ENCODE measurements at regions not wholly inside any gene's neighbourhood (a gene's known extent, or its start where the extent isn't known, plus 50 kb on each side); places are given as distances from the start of the nearest gene placed in this dataset.

DNA sequence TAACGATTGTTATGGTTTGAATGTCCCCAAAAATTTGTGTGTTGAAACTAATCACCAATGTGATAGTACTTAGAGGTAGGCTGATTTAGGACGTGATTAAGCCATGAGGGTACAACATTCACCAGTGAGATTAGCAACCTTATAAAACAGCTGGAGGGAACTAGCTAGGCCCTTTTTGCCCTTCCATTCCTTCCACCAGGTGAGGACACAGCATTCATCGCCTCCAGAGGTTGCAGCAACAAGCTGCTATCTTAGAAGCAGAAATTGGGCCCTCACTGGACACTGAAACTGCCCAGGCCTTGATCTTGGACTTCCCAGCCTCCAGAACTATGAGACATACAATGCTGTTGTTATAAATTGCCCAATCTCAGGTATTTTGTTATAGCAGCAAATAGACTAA, 340.7 kb upstream of the JARID2 start:
- DNase-seq, result no peak

DNA sequence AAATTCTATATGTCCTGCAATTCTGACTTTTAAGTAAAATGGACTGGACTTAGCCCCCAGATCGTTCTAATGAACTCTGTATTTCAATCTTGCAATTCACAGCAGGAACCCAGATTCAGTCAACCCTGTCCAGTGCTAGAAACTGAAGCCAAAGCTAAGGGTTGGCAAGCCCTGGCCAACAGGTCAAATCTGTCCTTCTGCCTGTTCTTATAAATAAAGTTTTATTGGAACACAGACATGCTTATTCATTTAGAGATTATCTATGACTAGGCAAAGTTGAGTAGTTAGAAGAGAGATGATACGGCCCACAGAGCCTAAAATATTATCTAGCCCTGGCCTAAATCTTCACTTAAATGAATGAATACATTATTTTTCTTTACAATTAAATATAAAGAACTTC, 339.2 kb upstream of the JARID2 start:
- no peak for DNase-seq

DNA sequence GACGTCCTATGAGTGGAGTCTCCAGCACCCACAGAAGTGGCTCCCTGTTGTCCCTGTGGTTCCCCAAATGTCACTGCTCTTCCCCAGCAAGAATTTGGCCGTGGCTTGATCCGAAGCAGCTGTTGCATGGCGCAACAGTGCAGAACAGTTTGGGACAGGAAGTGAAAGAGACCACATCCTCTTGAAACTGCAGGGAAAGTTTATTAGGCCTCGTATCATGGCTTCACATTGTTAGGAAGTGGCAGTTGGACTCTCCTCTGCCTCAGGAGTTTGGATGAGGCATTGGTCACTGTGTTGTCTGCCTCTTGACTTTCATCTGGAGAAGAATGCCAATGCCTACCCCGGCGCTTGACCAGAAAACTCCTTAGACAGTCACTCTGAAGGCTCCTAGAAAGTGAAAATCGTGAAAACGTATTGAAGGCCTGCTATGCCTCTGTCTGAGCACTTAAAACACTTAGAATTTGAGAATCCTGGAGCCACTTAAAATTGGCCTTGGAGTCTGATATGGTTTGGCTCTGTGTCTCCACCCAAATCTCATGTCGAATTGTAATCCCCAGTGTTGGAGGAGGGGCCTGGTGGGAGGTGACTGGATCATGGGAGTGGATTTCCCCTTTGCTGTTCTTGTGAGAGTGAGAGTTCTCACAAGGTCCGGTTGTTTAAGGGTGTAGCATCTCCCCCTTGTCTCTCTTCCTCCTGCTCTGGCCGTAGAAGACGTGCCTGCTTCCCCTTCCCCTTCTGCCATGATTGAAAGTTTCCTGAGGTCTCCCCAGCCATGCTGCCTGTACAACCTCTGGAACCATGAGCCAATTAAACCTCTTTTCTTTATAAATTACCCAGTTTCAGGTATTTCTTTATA, 334.9 kb upstream of the JARID2 start:
- DNase-seq, result no peak

DNA sequence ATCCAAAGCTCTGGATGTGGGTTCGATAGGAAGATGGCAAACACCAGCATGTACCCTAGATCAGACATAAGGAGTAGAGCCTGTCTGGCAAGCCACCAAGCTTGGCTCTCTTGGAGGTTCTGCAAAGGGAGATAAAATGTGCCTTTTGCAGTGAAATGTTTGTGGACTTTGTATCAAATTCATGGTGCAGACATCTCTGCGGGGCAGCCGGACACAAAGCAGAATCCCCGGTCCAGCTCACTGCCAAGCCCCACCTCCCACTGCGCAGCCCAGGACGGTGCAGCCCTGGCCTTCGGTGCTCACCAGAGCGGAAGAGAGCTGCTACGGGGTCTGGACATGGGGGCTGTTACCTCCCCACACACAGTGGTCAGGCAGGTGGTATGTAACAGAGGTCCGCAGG, 333.6 kb upstream of the JARID2 start:
- no peak for DNase-seq

DNA sequence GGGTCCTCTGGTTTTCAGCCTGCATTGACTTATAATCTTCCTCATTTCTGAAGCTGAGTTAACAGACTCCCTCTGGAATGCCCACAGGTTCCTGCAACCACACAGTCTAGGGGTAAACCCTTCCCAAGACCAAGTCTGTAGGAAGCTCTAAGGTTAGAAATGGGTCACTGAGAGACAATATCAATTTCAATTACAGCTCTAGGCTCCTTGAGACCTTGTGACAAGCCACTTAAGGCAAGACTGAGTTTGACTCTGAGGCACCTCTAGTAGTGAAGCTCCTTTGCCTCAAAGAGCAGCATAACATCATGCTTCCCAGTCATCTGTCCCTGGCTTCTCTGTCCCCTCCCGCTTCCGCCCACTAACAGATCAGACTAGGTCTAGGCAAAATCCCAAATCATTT, 333.2 kb upstream of the JARID2 start:
- no peak for DNase-seq

DNA sequence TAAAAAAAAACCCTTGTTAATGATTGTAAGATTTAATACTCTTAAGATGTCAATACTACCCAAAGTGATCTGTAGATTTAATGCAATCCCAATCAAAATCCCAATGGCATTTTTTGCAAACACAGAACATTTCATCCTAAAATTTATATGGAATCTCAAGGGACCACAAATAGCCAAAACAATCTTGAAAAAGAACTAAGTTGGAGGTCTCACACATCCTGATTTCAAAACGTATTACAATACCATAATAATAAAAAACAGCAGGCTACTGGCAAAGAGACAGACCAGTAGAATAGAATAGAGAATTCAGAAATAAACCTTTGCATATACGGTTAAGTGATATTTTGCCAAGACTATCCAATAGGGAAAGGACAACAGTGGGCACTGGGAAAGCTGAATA, 331.9 kb upstream of the JARID2 start:
- DNase-seq, result no peak

DNA sequence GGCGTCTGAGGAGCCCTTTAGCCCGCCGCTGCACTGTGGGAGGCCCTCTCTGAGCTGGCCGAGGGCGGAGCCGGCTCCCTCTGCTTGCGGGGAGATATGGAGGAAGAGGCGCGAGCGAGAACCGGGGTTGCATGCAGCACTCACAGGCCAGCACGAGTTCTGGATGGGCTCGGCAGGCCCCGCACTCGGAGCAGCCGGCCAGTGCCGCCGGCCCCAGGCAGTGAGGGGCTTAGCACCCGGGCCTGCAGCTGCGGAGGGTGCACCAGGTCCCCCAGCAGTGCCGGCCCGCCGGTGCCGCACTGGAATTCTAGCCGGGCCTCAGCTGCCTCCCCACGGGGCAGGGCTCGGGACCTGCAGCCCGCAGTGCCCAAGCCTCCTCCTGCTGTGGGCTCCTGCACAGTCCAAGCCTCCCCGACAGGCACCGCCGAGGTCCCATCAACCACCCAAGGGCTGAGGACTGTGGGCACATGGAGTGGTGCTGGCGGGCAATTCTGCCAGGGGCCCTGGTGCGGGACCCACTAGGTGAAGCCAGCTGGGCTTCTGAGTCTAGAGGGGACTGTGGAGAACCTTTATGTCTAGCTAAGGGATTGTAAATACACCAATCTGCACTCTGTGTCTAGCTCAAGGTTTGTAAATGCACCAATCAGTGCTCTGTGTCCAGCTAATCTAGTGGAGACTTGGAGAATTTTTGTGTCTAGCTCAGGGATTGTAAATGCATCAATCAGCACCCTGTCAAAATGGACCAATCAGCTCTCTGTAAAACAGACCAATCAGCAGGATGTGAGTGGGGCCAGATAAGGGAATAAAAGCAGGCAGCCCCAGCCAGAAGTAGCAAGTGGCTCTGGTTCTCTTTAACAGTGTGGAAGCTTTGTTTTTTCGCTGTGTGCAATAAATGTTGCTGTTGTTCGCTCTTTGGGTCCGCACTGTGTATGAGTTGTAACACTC, 329.7 kb upstream of the JARID2 start:
- DNase-seq, result no peak

DNA sequence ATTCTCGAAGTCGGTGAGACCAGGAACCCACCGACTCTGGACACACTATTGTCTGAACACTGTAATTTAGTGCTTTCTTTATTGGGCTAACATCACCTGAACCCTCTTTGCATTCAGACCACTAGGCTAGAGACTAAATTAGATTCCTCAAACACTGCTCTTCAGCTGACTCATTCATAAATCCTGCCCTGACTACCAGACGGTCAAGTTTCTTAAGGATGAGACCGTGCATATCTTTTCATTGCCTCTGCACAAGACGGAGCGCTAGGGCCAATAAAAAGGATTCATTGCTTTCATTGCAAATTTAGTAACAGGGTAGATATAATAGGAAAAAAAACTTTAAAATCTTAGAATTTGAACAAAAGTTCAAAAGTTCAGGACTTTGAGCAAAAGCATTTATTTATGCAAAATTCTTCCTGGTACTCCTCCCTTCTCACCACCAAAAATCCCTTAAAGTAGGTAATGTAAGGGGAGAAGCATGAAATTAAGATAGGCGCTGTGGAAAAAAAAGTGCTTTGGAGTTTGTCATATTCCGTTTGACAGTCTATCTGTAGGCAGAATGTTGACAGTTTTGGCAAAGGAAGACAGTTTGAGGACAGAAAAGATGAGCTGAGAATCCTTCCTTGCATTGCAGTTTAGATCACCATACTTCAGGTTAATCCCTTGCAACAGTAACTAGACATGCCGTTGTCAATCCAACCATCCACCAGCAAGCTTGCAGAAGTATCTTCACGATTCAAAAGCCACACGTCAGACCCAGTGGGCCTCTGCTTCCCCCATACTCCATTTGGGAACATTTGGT, 328.6 kb upstream of the JARID2 start:
- no peak for DNase-seq

DNA sequence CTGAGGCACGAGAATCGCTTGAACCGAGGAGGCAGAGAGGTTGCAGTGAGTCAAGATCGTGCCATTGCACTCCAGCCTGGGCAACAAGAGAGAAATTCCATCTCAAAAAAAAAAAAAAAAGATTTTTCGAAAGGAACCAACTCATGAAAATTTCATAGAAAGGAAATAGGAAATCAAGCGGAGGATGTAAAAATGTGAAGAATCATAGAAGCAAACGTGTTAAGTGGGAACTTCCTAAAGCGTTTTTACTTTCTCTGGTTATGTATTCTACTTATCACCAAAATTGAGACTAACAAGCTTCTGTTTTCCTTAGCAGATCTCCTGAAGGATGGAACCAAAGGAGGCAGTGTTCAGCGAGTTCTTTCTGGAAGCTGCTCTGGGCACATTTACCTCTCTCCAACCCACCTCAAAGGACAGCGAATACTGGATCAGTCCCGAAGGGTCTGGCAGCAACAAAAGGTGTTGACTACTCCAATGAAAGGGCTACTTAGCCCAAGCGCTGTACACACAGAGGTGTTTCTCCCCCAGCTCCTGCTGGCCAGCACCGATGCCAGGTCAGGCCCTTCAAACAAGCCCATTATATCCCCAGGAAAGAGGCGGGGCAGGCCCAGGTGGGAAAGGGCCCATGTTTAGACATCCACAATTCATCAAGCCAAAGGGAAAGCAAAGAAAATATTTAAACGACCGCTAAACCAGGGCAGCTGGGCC, 327.5 kb upstream of the JARID2 start:
- DNase-seq, result no peak

DNA sequence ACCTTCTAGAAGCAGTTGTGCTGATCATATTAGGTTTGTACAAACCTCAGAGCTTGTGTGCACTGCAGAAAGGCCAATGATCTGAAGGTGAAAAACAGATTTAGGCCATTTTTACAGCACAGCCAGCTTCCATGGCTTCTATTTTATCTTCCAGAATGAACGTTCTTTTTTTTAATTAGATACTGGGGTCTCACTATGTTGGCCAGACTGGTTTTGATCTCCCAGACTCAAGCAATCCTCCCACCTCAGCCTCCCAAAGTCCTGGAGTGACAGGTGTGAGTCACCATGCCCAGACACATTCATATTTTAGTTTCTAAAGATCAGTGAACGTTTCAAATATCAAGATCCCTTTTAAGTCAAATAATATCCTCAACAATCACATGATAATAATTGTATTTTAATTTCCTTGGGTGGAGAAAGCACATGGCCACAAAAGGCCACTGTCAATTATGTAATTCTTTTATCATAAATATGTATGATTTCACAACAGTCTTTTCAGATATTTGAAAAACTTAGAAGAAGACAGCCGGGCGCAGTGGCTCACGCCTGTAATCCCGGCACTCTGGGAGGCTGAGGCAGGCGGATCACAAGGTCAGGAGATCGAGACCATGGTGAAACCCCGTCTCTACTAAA, 326.7 kb upstream of the JARID2 start:
- no peak for DNase-seq

DNA sequence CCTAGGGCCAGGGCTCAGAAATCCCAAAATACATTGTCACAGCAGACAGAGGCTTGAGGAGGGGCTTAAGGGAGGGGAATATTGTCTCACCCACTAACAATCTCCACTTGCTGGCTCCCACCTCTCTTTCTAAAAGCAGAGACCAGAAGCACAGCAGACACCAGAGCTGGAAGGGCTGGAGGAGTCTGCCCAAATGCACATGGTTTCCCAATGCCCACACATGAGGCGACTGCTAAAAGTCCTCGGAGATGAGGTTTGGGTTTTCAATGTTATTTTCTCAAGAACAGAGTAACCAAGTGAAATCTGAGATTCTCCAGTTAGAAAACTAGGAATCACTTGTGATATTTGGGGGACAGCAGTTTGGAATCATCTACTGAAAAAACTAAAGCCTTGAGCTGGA, 325.6 kb upstream of the JARID2 start:
- no peak for DNase-seq

DNA sequence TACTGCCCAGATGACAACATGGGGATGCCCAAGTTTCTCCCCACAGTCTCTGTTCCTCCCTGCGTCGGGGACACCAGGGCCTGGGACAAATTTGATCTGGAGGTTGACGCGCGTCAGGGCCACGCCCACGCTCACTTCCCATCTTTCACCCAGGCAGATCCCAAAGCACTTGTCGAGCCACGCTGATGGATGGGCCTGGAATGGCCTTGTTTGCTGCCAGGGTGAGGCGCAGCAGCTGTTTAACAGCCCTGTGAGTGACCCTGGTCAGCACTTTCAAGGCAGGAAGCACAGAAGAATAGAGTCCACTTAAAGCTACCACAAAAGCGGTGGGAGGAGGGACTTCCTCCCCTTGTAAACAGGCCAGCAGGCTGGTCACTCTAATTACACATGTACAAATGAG, 324.7 kb upstream of the JARID2 start:
- DNase-seq, result no peak

DNA sequence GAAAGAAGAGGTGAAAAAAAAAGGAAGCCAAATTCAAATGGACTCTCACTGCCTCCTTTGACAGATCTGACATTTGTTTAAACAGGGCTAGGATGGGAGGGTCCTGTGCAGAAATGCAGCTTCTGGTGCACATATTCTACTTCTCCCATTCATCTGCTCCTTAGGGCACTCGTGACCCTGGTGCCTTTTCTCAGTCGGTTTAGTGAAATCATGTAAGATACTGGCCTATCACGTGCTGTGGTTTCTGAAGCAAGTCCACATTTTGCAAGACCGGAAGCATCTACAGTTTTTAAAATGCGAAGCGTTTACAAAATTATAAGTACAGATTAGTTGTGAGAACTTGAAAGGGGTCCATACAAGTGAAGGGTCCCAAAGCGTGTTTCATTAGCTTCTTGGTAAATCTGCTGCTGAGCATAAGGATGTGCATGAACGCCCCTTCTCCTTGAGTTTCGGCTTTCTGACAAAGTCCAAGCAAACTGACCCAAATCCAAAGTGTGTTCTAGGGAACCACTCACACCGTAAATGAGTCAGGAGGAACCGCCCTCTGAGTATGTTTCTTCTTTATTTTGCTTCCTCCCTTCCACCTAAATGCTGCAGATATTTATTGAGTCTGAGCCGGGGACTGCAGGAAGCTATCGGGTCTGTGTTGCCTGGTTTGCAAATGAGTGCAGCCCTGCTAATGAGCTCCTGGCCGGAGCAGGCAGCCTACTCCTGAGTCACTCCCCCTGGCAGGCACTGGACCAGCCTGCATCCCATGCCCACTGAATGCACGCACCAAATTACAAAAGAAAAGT, 323.8 kb upstream of the JARID2 start:
- DNase-seq, result no peak

DNA sequence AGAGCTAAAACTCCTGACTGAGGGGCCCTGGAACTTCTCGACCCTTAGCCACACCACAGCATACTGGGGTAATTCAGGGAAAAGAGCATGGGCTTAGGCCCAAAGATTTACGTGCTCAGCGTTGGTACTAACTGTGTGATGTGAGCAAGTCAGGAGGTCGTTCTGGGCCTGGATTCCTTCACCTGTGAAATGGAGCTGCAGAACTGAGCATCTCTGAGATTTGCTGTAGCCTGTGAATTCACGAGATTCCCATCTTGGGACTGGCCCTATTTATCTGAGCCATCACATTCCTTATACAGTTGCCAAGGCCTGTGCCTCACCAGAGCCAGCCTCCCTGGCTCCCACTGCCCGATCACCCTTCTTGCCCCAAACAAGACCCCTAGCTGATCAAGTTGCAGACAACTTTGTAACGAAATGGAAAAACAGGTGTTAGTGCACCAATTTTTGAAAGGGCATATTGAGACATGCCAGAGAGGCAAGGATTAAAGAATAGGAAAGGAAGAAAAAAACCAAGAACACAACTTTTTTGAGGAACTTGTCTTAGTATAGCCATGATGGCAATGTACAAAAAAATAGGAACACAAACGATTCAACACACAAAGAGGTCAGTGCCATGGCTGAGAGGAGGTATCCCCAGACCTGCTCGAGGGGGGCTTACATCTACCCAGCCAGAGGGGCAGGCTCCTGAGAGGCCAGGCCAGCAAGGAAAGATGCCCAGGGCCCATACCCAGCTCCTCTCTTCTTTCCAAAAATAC, 323.0 kb upstream of the JARID2 start:
- DNase-seq, result no peak

DNA sequence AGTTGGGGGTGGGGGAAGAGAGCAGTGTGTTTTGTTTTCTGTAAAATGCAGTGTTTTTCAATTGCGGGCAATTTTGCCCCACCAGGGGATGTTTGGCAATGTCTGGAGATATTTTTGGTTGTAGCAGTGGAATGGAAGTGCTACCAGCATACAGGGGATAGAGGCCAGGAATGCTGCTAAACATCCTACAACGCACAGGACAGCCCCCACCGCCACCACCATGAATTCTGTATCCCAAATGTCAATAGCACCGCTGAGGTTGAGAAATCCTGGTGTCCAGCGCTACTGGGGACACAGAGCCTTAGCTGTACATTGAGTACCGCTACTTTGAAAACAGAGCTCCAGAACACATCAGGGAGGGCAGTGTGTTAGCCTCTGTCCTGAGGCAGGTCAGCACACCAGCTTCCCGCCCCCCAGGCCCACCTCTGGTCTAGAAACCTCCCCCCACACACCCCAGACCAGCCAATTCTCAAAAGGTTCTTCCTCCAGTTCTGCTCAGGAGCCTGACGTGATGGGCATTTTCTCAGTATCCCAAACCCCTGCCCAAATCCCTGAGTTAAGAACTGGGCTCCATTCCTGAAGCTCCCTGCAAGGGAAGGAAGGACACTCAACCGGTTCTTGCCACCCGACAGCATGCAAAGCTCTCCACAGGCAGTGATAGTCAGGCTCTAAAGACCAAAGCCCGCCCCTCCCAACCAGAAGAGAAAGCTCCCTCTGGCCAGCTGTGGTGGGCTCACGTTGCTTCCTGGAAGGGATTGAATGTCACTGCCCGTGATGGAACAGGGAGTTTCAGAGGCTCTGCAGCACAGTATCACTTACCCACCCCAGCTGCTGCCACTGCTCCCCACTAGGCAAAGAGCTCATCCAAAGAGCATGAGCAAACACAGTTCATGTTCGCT, 321.5 kb upstream of the JARID2 start:
- no peak for DNase-seq

DNA sequence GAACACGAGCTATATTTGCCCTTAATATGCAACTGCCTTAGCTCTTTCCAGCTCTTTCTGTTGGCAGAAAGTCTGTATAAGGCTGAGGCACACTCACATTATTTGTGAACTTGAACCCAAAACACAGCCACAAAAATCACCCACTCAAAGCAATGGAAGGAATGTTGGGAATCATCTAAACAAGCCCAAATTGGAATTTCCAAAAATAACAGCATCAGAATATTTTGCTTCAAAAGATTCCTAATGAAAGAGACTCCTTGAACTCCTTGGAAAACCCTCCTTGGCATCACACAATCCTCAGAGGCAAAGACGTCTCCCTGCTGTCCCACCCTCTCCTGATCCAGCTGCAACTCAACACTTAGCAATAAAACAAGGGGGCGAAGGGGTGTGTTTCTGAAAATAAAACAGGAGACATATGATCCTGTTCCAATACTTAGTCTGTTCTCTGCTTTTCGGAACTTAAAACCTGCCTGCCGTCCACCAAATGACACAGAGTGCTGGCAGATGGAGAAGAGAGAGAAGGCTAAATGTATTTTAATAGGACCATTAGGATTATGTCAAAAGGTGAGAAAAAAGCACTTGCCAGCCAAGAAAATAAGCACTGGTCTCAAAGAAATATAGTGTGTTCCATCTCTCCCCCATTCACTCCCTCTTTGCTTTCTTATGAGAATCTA, 320.7 kb upstream of the JARID2 start:
- DNase-seq, result no peak

DNA sequence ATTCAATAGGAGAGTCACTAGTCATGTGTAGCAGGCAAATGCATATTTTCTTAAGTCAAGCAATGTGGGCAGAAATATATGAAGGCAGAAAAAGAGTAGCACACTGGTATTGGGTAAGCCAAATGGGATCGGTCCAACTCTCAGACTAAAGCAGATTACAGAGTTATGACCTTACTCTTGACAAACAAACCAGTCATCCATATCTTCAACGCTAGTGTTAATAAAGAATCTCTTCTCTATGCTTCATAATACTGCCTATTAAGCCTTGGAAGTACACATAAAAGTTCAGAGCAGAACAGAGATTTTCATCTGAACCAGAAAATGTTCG, 320.2 kb upstream of the JARID2 start:
- DNase-seq, result no peak

DNA sequence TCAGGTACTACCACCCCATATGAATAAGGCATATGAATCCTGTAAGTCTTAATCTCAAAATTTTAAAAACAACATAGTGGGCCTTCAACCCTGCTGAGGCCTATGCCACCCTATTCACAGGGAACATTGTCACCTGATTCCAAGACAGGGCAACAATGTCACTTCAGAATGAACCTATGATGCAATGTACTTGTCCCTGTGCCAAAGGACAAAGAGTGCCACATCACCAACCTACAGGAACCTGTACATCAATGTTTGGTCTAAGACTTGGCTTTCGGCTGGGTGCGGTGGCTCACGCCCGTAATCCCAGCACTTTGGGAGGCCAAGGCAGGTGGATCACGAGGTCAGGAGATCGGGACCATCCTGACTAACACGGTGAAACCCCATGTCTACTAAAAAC, 318.5 kb upstream of the JARID2 start:
- no peak for DNase-seq

DNA sequence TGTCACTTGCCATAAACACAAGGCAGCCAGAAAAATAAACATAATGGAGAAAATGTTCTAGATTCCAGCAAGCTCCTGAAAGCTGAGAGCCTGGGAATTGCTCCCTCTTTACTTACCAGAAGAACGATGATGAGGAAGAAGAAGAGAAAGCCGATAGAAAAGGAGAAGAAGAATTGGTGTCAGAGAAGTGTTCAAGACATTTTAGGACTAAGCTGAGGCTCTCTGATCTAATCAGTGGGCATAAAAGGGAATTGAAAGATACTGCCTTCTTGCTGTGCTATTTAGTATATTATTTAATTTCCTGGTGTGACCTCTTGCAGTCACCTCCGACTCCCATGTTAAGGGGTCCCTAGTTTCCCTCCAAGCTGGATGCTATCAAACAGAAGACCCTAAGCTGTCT, 316.6 kb upstream of the JARID2 start:
- no peak for DNase-seq

Data from amniotic stem cell (primary cell).